GM23248 (cell line): ENCODE measurements at regions not wholly inside any gene's neighbourhood (a gene's known extent, or its start where the extent isn't known, plus 50 kb on each side); places are given as distances from the start of the nearest gene placed in this dataset.

Experiments used
- DNase-seq: peaks from one replicate; pipeline ENCODE4 v3.0.0-alpha.2; 2015
- H2AFZ ChIP-seq: fragments of 200-600 bp; sonication (generic); 2 replicates; pipeline ENCODE4 v1.6.1; 2016; ENCODE audit warnings: antibody characterized with exemption
- H3F3A ChIP-seq: fragments of 200-600 bp; sonication (generic); 2 replicates; pipeline ENCODE4 v1.6.1; 2016; ENCODE audit warnings: mild to moderate bottlenecking, antibody characterized with exemption, mixed run types; ENCODE audit not compliant: insufficient read depth
- H3K27ac ChIP-seq: fragments of 200-600 bp; sonication (generic); 2 replicates; pipeline ENCODE4 v1.5.1; 2016; ENCODE audit warnings: mild to moderate bottlenecking
- H3K27me3 ChIP-seq: fragments of 200-600 bp; sonication (generic); replicated peaks from 2 replicates; pipeline ENCODE4 v1.6.1; 2016; ENCODE audit warnings: mild to moderate bottlenecking; ENCODE audit not compliant: insufficient read depth
- H3K36me3 ChIP-seq: fragments of 200-600 bp; sonication (generic); 2 replicates; pipeline ENCODE4 v1.6.1; 2016; ENCODE audit warnings: low read depth, mild to moderate bottlenecking
- H3K4me1 ChIP-seq: fragments of 200-600 bp; sonication (generic); 2 replicates; pipeline ENCODE4 v1.6.1; 2016; ENCODE audit warnings: mild to moderate bottlenecking; ENCODE audit not compliant: insufficient read depth
- H3K4me2 ChIP-seq: fragments of 200-600 bp; sonication (generic); one replicate; pipeline ENCODE4 v1.6.1; 2016; ENCODE audit warnings: mild to moderate bottlenecking; ENCODE audit not compliant: unreplicated experiment
- H3K4me3 ChIP-seq: fragments of 200-600 bp; sonication (generic); 2 replicates; pipeline ENCODE4 v1.5.1; 2016; ENCODE audit warnings: mild to moderate bottlenecking
- H3K79me2 ChIP-seq: fragments of 200-600 bp; sonication (generic); 2 replicates; pipeline ENCODE4 v1.6.1; 2016; ENCODE audit warnings: mild to moderate bottlenecking; ENCODE audit not compliant: insufficient read depth
- H3K9ac ChIP-seq: fragments of 200-600 bp; sonication (generic); 2 replicates; pipeline ENCODE4 v1.6.1; 2016; ENCODE audit warnings: mild to moderate bottlenecking
- H3K9me2 ChIP-seq: fragments of 200-600 bp; sonication (generic); 2 replicates; pipeline ENCODE4 v1.6.1; 2016; ENCODE audit warnings: mixed run types, mild to moderate bottlenecking, moderate library complexity; ENCODE audit not compliant: insufficient read depth
- H3K9me3 ChIP-seq: fragments of 200-600 bp; sonication (generic); one replicate; pipeline ENCODE4 v1.6.1; 2017; ENCODE audit warnings: low read depth
- H4K20me1 ChIP-seq: fragments of 200-600 bp; sonication (generic); 2 replicates; pipeline ENCODE4 v1.6.0; 2016; ENCODE audit not compliant: insufficient read depth
- EZH2 ChIP-seq: fragments of 200-600 bp; sonication (generic); IDR thresholded peaks from 2 replicates; pipeline ENCODE4 v1.6.1; 2018; ENCODE audit warnings: antibody characterized with exemption, mild to moderate bottlenecking; ENCODE audit not compliant: insufficient read depth, poor library complexity, severe bottlenecking
- EZH2phosphoT487 ChIP-seq: fragments of 200-600 bp; sonication (generic); IDR thresholded peaks from 2 replicates; pipeline ENCODE4 v1.6.1; 2018; ENCODE audit warnings: antibody characterized with exemption, moderate library complexity, mild to moderate bottlenecking, low read depth; ENCODE audit not compliant: insufficient read depth
- WGBS, 2 experiments: methylation state at CpG; one replicate each; pipeline ENCODE4 v1.1.6; 2015 to 2017; ENCODE audit warnings: low lambda C conversion rate in 2 of 2, low coverage in 1 of 2; ENCODE audit errors: missing lambda C conversion rate in 2 of 2; 5-methylcytosine and 5-hydroxymethylcytosine counted together
- in situ Hi-C: fragments of 300-500 bp; cut with MboI; formaldehyde crosslinking; loops from 2 replicates; pipeline ENCODE4 v1.15.0; 2020

DNA sequence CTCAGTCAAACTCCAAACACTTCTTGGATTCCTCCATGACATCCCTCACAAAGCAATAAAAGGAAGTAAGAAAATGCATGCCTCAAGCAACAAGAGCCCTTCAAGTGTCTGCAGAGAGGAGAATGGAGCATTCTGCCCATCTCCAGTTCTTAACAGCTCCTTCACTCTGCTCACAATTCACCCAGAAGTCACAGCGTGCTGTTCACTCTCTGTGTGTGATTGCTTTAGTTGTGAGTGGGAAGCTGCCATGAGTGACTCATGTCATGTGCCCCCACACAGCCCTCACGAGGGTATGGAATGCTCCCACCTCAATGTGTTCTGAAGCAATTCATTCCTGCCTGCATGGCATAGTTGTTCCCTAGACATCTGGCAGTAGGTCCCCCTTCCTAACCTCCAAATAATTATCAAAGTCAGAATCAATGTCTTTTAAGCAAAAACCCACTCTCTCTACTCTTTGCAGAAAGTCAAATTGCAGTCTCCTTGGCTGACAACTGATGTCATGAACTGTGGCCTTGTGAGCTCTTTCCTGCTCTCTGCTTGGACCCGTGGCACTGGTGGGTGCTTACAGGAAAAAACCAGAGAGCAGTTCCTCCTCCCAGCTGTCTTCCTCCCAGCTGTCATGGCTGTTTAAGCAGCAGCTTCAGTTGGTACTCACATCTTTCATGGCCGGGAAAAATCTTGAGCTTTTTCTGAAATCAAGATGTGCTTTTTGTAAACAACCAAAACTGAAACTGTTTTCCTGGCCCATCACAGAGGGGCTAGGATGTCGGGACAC is 112.1 kb upstream of the SPON1 start:
- DNase-seq = no peak
- H3K9me2 ChIP-seq = no peaks in the 10 kb centered on the region
- H3K4me3 ChIP-seq = no peak overlapping the region
- TF ChIP-seq EZH2 (no peak), EZH2phosphoT487 (no peak)
- no peak overlapping the region for H3K9ac ChIP-seq
- no peak overlapping the region for H3K4me2 ChIP-seq
- no peaks in the 10 kb centered on the region for H3K36me3 ChIP-seq
- H3K9me3 ChIP-seq = no peaks in the 10 kb centered on the region
- H3K27me3 ChIP-seq = peaks cover 9% of the 10 kb centered on the region; the same call in 1 of the 2 replicates
- H3K27ac ChIP-seq = no peak overlapping the region
- in situ Hi-C loops = no loop called here
- no peak overlapping the region for H2AFZ ChIP-seq
- 36 to 39% methylated on average over 5 of the region's 5 CpGs for WGBS, 2 experiments
- no peaks in the 10 kb centered on the region for H3F3A ChIP-seq
- no peaks in the 10 kb centered on the region for H3K79me2 ChIP-seq
- no peaks in the 10 kb centered on the region for H3K4me1 ChIP-seq
- H4K20me1 ChIP-seq = no peaks in the 10 kb centered on the region

DNA sequence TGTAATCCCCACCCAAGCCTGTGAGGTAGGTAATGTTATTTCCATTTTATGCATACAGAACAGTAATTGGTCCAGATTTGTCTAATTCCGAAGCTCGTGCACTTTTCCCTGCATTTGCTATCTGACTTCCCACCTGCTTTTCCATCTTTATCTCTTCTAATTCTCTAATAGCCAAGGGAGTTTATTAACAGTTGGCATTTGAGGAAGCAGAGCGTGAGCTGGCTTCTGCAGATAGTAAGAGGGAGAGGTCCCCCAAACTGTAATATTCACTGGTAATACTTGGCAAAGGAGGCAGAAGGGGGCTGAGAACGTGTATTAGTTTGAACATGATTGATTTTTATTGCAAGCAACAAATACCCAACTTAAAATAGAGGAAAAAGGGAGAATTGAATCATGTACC is 110.8 kb upstream of the SPON1 start:
- Histone ChIP-seq H3F3A (no peaks in the 10 kb centered on the region), H3K79me2 (no peaks in the 10 kb centered on the region), H4K20me1 (no peaks in the 10 kb centered on the region), H3K4me1 (no peaks in the 10 kb centered on the region), H3K4me2 (no peak overlapping the region), H2AFZ (no peak overlapping the region), H3K9ac (no peak overlapping the region), H3K36me3 (no peaks in the 10 kb centered on the region), H3K9me2 (no peaks in the 10 kb centered on the region), H3K27me3 (peaks cover 9% of the 10 kb centered on the region; the same call in 1 of the 2 replicates), H3K27ac (no peak overlapping the region), H3K9me3 (no peaks in the 10 kb centered on the region), H3K4me3 (no peak overlapping the region)
- no peak for DNase-seq
- in situ Hi-C loops = no loop called here
- TF ChIP-seq EZH2phosphoT487 (no peak), EZH2 (no peak)
- 40 to 51% methylated on average over 4 of the region's 4 CpGs for WGBS, 2 experiments

DNA sequence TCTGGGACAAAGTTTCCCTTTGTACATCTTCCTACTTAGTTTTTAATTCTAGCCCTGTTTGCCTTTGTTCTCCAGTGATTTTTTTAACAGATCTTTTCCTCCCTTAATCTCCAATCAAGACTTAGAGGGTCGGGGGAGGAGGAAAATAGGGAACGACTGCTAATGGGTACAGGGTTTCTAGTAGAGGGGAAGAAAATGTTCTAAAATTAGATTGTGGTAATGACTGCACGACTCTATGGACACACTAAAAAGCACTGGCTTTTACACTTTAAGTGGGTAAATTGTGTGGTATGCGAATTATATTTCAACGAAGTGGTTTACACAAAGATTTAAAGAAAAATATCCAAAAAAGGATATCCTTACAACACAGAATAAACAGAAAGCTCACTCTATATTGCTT is 110.0 kb upstream of the SPON1 start:
- Histone ChIP-seq H3K79me2 (no peaks in the 10 kb centered on the region), H3K4me1 (no peaks in the 10 kb centered on the region), H3K9me2 (no peaks in the 10 kb centered on the region), H2AFZ (no peak overlapping the region), H3K36me3 (no peaks in the 10 kb centered on the region), H3K27ac (no peak overlapping the region), H3K9me3 (no peaks in the 10 kb centered on the region), H4K20me1 (no peaks in the 10 kb centered on the region), H3K27me3 (peaks cover 9% of the 10 kb centered on the region; the same call in 1 of the 2 replicates), H3K4me2 (no peak overlapping the region), H3K9ac (no peak overlapping the region), H3F3A (no peaks in the 10 kb centered on the region), H3K4me3 (no peak overlapping the region)
- TF ChIP-seq EZH2phosphoT487 = no peak
- no peak for TF ChIP-seq EZH2
- in situ Hi-C loops = no loop called here
- WGBS, 2 experiments = 42 to 52% methylated on average over 5 of the region's 5 CpGs
- no peak for DNase-seq

DNA sequence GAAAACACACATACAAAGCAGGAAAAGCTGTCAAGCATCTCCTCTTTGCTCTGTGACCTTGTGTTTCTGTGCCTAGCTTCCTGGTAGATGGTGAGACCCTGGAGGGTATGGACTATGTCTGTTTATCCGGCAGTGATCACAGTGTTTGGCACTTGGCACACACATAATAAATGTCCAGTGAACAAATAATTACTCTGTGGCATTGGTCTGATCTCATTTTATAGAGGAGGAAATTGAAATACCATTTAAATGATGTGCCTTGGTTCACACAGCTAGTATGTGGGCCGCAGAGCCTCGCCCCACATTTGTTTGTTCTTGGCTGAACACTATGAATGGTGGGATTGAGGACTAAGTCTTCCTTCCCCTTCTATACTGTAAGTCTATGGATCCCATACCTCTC is 104.7 kb upstream of the SPON1 start:
- Histone ChIP-seq H3K4me1 (no peaks in the 10 kb centered on the region), H3K36me3 (no peaks in the 10 kb centered on the region), H3K9me3 (no peaks in the 10 kb centered on the region), H3K4me2 (no peak overlapping the region), H2AFZ (no peak overlapping the region), H3K9me2 (no peaks in the 10 kb centered on the region), H3K27me3 (no peaks in the 10 kb centered on the region; the same call in 1 of the 2 replicates), H3K79me2 (no peaks in the 10 kb centered on the region), H3K9ac (no peak overlapping the region), H3K27ac (no peak overlapping the region), H3F3A (no peaks in the 10 kb centered on the region), H3K4me3 (no peak overlapping the region), H4K20me1 (no peaks in the 10 kb centered on the region)
- DNase-seq = no peak
- WGBS, 2 experiments = 63 to 70% methylated on average over 3 of the region's 3 CpGs
- in situ Hi-C loops = no loop called here
- TF ChIP-seq EZH2phosphoT487 (no peak), EZH2 (no peak)
